ENCODE measurements at regions not wholly inside any gene's neighbourhood (a gene's known extent, or its start where the extent isn't known, plus 50 kb on each side); places are given as distances from the start of the nearest gene placed in this dataset.
"Not testable (repeated sequence)": the region's sequence is repeated elsewhere in the genome, so short reads cannot be mapped to it uniquely, and the experiment has no call there.

- DNase-seq: no peak
Measured at GRCh38 chr14:96688629-96689028, 108.6 kb upstream of the VRK1 start.

- no peak for DNase-seq
Measured at GRCh38 chr14:96690713-96691383, 106.3 kb upstream of the VRK1 start.

GRCh38 chr14:96693252-96693820 lies 103.8 kb upstream of the VRK1 start:
- no peak for DNase-seq

DNA sequence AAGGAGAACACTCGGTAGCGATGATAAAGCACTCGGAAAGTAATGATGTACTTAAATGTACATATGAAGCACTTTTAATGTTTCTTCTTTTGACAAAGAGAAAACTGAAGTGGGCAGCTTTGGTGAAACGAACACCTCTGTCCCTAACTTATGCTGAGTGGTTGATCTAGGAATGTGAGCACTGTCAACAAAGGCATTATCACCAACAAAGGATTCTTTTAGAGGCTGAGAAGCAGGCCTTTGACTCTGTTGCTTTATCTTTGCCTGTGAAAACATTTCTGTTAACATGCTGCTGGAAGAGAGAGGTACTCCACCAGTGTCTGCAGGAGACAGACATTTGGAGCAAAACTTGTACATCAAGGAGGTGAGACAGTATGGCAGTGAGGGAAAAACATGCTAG lies 103.2 kb upstream of the VRK1 start:
- no peak for DNase-seq

DNA sequence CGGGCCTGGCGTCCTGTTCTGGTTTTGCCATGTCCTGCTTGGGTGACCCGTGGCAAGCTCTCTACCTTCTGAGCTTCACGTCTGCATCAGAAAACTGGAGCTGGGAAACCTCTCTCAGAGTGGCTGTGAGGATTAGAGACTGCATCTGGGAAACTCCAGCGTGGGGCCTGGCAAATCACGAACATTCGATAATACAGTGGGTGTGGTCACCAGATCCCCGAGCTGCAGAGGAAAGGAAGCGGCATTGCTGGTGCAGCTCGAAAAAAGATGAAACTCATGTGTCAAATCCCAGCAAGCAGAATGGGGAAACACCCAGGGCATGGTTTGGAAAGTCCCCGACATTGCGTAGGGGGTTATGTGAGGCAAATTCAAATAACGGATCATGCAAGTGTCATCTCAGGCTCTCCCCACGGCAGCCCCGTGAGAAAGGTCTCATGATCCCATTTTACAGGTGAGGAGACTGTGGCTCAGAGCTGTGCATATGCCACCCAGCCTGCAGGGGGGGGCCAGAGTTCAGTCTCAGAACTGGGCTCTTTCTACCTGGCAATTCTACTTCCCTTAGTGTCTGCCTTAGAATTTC lies 98.1 kb upstream of the VRK1 start:
- DNase-seq: no peak

DNA sequence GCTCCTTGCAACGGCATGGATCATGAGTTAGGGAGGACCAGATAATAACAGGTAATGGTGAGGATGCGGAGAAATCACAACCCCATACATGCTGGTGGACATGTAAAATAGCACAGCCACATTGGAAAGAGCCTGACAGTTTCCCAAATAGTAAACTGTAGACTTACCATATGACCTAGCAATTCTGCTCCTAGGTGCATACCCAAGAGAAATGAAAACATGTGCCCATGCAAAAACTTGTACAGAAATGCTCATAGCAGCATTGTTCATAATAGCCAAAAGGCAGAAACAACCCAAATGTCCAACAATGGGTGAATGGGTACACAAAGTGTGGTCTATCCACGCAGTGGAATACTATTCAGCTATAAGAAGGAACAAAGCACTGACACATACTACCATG lies 97.5 kb upstream of the VRK1 start:
- no peak for DNase-seq

DNA sequence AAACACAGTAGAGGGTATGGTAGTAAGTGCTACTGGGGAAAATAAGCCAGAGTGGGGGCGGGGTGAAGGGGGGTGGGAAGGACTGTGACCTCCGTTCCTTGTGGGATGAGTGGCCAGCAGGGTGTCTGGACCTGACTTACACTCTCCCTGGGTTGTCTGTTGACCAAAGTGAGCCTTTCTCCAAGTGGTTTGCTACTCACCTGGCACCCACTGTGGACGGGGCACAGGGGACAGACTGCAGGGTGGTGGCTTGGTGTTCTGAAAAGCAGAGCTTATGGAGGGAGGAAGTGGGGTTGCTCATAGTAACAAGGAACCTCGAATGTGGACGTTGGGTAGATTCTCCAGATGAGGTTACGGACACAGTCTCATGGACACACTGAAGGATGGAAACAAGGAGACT lies 94.4 kb upstream of the VRK1 start:
- no peak for DNase-seq

- no peak for DNase-seq
Measured at GRCh38 chr14:96705422-96706092, 91.6 kb upstream of the VRK1 start.

GRCh38 chr14:96706893-96707292 lies 90.3 kb upstream of the VRK1 start:
- no peak for DNase-seq

DNA sequence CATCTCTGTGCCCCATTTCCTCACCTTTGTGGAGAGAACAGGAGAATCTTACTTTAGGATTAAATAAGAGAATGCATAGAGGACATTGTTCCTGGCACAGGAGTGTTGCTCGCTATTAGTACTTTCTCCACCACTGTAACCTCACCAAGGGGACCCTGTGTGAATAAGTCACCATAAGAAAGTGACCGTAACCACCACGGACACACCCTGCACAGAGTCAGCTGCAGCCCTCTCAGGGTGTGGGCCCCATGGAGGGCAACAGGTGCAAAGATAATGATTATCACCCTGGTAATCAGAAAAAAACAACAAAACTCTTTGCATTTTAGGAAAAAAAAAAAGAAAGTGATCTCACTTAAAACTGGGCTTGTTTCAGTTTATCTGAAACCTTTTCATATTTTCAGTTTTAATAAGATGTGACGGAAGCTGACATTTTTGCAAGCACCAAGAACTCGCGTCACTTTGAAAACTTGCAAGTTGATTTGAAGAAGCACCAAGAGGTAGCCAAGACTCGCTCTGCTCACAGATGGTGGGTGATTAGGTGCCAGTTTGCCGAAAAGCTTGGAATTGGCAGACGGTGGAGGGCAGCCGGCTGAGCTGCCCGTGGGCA lies 87.0 kb upstream of the VRK1 start:
- DNase-seq: no peak

- DNase-seq: no peak
Measured at GRCh38 chr14:96711559-96712267, 85.5 kb upstream of the VRK1 start.

DNA sequence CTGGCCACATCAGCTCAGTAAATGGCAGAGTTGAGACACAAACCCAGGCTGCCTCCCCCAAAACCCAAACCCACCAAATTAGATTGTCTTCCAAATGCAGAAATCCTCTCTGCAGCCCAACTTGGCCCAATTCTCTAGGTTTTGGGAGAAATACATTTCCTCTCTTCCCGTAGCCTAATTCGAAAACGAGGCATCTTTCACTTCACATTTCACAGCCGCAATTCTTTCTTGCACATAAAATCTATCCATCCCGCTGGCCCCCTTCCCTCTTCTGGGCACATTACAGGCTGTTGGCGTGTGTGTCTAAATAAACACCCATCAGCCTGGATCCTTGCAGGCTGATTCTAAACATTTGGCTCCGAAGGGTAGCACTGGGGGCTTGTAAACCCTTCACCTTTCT lies 83.8 kb upstream of the VRK1 start:
- DNase-seq: no peak

DNA sequence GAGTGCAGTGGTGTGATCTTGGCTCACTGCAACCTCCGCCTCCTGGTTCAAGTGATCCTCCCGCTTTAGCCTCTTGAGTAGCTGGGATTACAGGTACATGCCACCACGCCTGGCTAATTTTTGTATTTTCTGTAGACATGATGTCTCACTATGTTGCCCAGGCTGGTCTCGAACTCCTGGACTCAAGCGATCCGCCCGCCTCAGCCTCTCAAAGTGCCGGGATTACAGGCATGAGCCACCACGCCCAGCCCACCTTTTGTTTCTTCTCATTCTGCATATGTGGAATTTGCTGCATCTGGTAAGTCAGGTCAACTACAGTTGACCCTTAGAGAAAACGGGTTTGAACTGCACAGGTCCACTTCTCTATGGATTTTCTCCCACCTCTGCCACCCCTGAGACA lies 82.6 kb upstream of the VRK1 start:
- DNase-seq: not testable (repeated sequence)

GRCh38 chr14:96717116-96717515 lies 80.1 kb upstream of the VRK1 start:
- no peak for DNase-seq

DNA sequence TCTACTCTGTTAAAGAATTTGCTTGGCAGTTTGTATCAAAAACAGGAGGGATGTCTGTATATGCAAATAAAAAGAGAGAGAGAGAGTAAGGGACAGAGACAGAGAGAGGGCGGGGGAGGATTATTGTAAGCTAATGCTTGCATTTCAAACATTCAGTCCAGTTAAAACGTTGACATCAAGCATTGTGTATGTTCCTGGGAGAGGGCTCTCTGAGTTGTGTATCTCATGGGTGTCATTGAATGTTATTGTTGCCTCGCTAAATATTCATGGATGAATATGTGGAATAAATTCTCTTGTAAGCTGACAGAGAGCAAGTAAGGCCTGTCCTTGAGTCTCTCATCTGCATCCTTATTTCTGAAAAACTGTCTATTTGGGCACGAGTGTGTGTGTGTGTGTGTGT lies 78.8 kb upstream of the VRK1 start:
- no peak for DNase-seq

DNA sequence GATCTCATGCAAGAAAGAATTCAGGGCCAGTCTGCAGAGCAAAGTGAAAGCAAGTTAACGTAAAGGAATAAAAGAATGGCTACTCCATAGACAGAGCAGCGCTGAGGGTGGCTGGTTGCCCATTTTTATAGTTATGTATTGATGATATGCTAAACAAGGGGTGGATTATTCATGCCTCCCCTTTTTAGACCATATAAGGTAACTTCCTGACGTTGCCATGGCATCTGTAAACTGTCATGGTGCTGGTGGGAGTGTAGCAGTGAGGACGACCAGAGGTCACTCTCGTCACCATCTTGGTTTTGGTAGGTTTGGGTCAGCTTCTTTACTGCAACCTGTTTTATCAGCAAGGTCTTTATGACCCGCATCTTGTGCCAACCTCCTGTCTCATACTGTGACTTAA lies 76.5 kb upstream of the VRK1 start:
- DNase-seq: not testable (repeated sequence)

DNA sequence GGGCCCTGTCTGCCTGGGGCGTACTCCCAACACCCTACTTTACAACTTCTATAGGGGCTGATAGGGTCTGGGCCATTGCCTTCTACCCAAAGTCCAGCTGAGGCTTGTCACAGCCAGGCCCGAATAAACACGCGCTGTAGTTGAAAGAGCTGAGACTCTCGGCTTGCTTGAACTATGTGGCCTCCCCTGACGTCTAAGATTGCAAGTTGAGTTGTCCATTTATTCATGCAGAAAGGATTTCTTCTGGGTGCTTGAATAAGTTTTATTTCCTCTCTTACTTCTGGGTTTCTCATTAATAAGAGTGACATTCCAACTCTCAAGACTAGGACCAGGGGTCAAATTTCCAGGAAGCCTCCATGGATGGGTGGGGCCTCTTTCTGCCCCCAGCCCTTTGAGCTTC lies 74.4 kb upstream of the VRK1 start:
- no peak for DNase-seq

DNA sequence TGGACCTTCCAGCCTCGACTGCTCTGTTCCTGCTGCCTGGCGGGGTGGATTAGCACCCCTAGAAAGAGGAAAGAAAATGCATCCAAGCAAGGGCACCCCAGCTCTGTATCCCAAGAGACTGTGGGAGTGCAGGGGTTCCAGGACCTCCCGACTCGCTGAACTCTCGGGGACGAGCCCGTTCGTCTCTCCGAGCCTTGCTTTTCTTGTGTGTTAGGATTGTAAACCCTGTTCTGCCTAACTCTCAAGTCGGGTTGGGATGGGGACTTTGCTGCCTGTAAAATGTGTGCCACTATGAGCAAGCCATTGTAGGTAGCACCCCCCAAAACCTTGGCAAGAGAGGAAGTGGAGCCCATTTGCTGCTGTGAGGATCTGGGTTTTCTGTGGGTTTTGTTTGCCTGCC lies 73.2 kb upstream of the VRK1 start:
- DNase-seq: no peak

- DNase-seq: no peak
Measured at GRCh38 chr14:96725232-96725631, 72.0 kb upstream of the VRK1 start.

DNA sequence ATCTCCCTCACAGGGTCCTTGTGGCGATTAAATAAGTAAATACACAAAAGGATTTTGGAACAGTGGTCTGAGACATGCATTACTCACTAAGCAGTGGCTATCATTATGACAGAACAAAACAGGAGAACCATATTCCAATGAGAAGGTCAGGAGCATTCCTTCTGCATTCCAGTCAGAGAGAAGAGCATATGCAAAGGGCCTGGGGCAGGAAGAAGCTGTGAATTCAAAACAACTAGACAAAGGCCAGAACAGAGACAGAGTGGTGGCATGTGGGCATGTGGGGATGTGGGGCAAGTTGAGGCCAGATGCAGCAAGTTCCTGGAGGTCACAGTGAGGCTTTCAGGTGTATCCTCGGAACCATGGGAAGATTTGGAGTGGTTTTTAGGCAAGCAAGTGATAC lies 70.1 kb upstream of the VRK1 start:
- no peak for DNase-seq

DNA sequence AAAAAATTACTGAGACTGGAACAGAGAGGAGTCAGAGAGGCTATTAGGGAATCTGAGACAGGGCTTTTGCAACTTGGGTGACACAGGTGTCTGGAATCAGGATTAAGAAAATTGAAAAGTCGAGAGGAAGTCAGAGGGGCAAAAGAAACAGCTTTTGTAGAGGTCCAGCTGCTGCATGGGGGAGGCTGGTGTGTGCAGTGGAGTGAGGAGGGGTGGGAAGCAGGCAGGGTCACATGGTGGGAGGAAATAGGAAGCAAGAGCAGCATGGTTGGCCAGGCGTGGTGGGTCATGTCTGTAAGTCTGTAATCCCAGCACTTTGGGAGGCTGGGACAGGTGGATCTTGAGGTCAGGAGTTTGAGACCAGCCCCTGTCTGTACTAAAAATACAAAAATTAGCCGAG lies 69.7 kb upstream of the VRK1 start:
- no peak for DNase-seq

GRCh38 chr14:96727980-96728717 lies 69.0 kb upstream of the VRK1 start:
- DNase-seq: no peak
